GM19025 (cell line): ENCODE measurements at regions not wholly inside any gene's neighbourhood (a gene's known extent, or its start where the extent isn't known, plus 50 kb on each side); places are given as distances from the start of the nearest gene placed in this dataset.
"Not testable (repeated sequence)": the region's sequence is repeated elsewhere in the genome, so short reads cannot be mapped to it uniquely, and the experiment has no call there.

ENCODE experiments used
- ATAC-seq: cut with Tn5 transposase; IDR thresholded peaks from one replicate; pipeline ENCODE4 v1.9.1; 2021; ENCODE audit warnings: mild to moderate bottlenecking, low read depth, moderate library complexity; ENCODE audit not compliant: unreplicated experiment

GRCh38 chr14:53432378-53432802 lies 279.3 kb upstream of the DDHD1 start:
- ATAC-seq: peak; percentile 57

- no peak for ATAC-seq
Observed at GRCh38 chr14:53430870-53431269, 277.7 kb upstream of the DDHD1 start.

GRCh38 chr14:53412819-53413675 lies 259.9 kb upstream of the DDHD1 start:
- ATAC-seq: no peak

GRCh38 chr14:53411125-53411524 lies 258.0 kb upstream of the DDHD1 start:
- ATAC-seq: no peak

GRCh38 chr14:53409969-53410368 lies 256.8 kb upstream of the DDHD1 start:
- ATAC-seq: no peak

GRCh38 chr14:53409289-53409688 lies 256.2 kb upstream of the DDHD1 start:
- ATAC-seq: no peak

GRCh38 chr14:53408175-53408879 lies 255.2 kb upstream of the DDHD1 start:
- no peak for ATAC-seq

- no peak for ATAC-seq
Observed at GRCh38 chr14:53406519-53406918, 253.4 kb upstream of the DDHD1 start.

GRCh38 chr14:53401646-53402045 lies 248.5 kb upstream of the DDHD1 start:
- no peak for ATAC-seq

GRCh38 chr14:53399057-53399456 lies 245.9 kb upstream of the DDHD1 start:
- no peak for ATAC-seq

- ATAC-seq: no peak
Observed at GRCh38 chr14:53398616-53399015, 245.5 kb upstream of the DDHD1 start.

- not testable (repeated sequence) for ATAC-seq
Observed at GRCh38 chr14:53395267-53395666, 242.1 kb upstream of the DDHD1 start.

- ATAC-seq: no peak
Observed at GRCh38 chr14:53391631-53392285, 238.6 kb upstream of the DDHD1 start.

- no peak for ATAC-seq
Observed at GRCh38 chr14:53391156-53391555, 238.0 kb upstream of the DDHD1 start.

GRCh38 chr14:53390008-53390407 lies 236.9 kb upstream of the DDHD1 start:
- ATAC-seq: no peak

GRCh38 chr14:53389202-53389601 lies 236.1 kb upstream of the DDHD1 start:
- no peak for ATAC-seq

GRCh38 chr14:53386362-53386761 lies 233.2 kb upstream of the DDHD1 start:
- no peak for ATAC-seq

- ATAC-seq: no peak
Observed at GRCh38 chr14:53384536-53384935, 231.4 kb upstream of the DDHD1 start.

GRCh38 chr14:53384073-53384472 lies 230.9 kb upstream of the DDHD1 start:
- ATAC-seq: no peak

- no peak for ATAC-seq
Observed at GRCh38 chr14:53381895-53382294, 228.8 kb upstream of the DDHD1 start.

- no peak for ATAC-seq
Observed at GRCh38 chr14:53380867-53381225, 227.7 kb upstream of the DDHD1 start.
